Effector CD8-positive, alpha-beta T cell (primary cell): ENCODE measurements at regions not wholly inside any gene's neighbourhood (a gene's known extent, or its start where the extent isn't known, plus 50 kb on each side); places are given as distances from the start of the nearest gene placed in this dataset.

ENCODE experiments used
- DNase-seq: peaks from one replicate; lab custom pipeline; 2025; lab: John Stamatoyannopoulos, UW

- DNase-seq, result no peak
These were observed 50.3 kb upstream of the TCF12 start for GRCh38 chr15:56868170-56868569.

GRCh38 chr15:56866803-56867202 lies 51.6 kb upstream of the TCF12 start:
- no peak for DNase-seq

DNA sequence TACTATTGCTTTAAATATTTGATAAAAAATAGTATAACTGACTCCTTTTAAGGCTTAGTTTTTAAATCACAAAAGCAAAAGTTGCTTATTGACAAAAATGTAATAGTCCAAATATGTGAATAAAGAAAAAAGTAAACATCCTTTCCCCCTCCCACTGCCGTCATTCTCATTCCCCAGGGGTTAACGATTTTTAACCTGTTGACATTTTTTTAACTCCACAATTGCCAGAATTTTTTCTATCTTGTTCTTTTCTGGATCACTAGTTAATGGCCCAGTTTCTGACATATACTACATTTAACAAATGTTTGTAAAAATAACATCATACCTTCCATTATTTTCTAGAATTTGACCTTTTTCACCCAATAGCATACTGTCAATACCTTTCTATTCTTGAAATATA lies 60.6 kb upstream of the TCF12 start:
- DNase-seq, result no peak

DNA sequence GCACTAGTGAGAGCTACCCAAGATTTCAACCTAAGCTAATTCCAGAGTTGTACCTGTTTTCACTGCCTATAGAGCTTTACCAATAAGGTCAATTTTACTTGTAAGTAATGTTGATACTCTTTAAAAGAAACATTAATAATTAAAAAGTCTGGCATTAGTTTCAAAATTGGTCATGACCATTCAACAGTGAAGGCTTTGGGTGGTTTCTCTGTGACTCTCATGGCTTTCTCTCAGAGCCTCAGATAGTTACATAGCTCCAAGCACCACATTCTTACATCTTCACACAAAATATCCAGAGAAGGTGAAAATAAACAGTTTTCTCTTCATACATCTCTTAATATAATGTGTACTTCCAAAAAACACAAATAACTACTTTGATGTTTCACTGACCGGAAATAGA lies 61.5 kb upstream of the TCF12 start:
- DNase-seq, result no peak

GRCh38 chr15:56844892-56845291 lies 73.6 kb upstream of the TCF12 start:
- DNase-seq, result no peak

GRCh38 chr15:56844471-56844870 lies 74.0 kb upstream of the TCF12 start:
- DNase-seq, result no peak

DNA sequence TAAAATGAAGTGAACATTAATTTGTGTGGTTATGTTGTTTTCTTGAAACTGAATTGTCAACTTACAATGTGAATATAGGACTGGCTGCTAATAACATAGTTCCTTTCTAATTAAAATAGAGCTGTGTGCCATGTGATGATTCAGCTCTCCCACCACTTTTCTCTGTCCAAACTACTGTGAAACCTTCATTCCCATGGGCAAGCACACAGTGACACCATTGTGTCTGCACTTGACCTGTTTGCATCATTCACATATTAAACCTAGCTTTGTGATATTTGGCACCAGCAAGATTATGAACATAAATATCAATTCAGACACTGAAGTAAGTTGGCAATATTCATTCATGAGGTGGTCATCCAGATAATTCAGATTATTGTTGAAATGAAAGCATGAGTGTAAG lies 78.8 kb upstream of the TCF12 start:
- no peak for DNase-seq

GRCh38 chr15:56839099-56839498 lies 79.3 kb upstream of the TCF12 start:
- DNase-seq, result no peak

GRCh38 chr15:56838085-56838484 lies 80.4 kb upstream of the TCF12 start:
- DNase-seq, result no peak

- DNase-seq, result no peak
These were observed 81.2 kb upstream of the TCF12 start for GRCh38 chr15:56837273-56837672.

- no peak for DNase-seq
These were observed 82.7 kb upstream of the TCF12 start for GRCh38 chr15:56835718-56836171.

DNA sequence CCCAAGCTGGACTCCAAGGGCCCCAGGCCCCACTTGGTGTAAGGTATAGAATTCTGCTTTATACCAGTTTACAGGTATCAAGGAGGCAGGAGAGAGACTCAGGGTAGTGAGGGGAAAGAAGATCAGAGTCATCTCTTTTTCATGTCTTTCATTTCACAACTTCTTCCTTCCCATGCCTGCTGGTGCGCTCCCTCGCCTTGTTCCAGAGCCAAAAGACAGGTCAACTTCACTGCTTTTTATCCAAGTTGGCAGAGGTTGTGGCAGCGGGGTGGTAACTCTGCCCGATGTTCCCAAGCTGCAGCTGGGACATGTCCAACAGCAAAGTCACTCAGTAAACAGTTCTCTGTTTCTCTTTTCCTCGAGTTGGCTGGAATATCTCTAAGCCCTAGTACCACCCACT lies 86.3 kb upstream of the TCF12 start:
- DNase-seq, result no peak

GRCh38 chr15:56831467-56832005 lies 86.9 kb upstream of the TCF12 start:
- no peak for DNase-seq

DNA sequence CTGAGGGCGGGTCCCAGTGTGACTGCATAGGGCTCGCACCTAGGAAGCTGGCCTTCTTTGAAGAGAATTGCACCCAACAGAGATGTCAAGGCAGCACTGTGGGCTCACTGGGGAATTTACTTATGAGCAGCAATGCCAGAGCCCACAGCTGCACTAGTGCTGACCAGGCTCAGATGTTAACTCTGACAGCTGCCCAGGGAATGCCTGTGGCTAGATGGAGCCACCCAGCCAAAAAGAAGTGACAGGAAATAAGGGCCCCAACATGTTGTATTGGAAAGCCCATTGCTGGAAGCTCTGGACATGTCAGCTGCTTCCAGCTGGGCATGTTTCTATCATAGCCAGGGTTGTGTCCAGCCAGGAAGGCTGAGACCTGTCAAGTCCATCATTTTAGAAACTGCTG lies 90.9 kb upstream of the ZNF280D start:
- no peak for DNase-seq

GRCh38 chr15:56821721-56822425 lies 88.6 kb upstream of the ZNF280D start:
- peak; percentile 2 for DNase-seq

GRCh38 chr15:56820333-56820732 lies 87.0 kb upstream of the ZNF280D start:
- DNase-seq, result no peak

GRCh38 chr15:56817321-56818080 lies 84.2 kb upstream of the ZNF280D start:
- DNase-seq, result no peak

DNA sequence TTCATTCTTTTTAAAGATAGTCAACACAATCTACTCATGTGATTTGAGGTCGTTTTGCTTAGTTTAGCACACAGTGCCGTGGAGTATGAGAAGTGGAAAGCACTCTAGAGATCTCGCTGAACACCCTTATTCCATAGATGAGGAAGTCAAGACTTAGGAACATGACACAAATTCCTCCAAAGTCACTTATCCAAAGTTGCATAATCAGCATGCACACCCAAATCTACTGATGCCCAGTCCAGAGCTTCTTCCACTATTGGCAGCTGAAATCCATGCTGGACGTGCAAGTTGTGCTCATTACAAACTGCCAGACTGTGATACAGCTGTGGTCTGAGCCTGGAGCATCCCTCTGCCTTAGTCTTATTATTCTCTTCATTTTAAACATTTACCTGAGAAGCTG lies 83.5 kb upstream of the ZNF280D start:
- no peak for DNase-seq

DNA sequence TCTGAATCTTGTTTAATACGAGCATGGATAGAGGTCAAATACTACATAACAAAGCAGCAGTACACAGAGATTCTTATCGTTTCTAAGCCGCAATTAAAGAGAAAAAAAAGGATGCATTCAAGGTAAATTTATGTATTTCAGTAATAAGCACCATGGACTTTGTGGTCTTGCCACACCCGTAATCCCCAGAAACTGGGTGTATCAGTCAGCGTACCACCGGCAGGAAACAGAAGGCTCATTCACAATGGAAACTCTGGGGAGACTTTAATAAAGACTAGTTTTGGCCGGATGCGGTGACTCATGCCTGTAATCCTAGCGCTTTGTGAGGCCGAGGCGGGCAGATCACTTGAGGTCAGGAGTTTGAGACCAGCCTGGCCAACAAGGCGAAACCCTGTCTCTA lies 81.9 kb upstream of the ZNF280D start:
- DNase-seq, result no peak

GRCh38 chr15:56814429-56814828 lies 81.1 kb upstream of the ZNF280D start:
- no peak for DNase-seq

DNA sequence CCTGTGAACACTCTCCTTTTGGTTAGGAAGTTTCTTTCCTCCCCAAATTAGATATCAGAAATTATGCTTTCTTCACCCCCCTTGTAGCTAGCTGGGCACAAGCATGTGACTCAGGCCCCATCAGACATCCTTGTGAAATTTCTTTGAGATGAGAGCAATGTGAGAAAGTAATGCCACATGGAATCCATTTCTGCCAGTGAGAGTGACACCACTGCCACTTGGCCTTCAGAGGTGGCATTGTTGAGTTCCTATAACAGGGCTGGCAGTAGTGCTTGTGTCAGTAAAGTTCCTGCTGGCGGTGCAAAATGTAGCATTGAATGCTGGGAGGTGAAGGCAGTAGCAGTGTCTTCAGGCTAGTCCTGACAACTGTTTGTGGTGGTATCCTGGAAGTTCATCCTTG lies 80.7 kb upstream of the ZNF280D start:
- DNase-seq, result no peak

- DNase-seq, result no peak
These were observed 79.7 kb upstream of the ZNF280D start for GRCh38 chr15:56812961-56813360.

GRCh38 chr15:56812221-56812620 lies 78.9 kb upstream of the ZNF280D start:
- DNase-seq, result no peak
